GM12865 (cell line): ENCODE measurements at regions not wholly inside any gene's neighbourhood (a gene's known extent, or its start where the extent isn't known, plus 50 kb on each side); places are given as distances from the start of the nearest gene placed in this dataset.

Source experiments
- DNase-seq: peaks from one replicate; pipeline ENCODE4 v3.0.0; 2010; ENCODE audit warnings: low read depth
- H3K4me3 ChIP-seq: 2 replicates; pipeline ENCODE4 v1.5.1; 2011; ENCODE audit warnings: mild to moderate bottlenecking, low read depth, low read length, control low read depth
- TF ChIP-seq, protein P1 (sequence below): IDR thresholded peaks from 2 replicates; pipeline ENCODE4 v1.5.1; 2011; ENCODE audit warnings: low read length, control low read depth, low read depth, inconsistent platforms; ENCODE audit not compliant: insufficient read depth; ENCODE audit errors: missing control alignments

- no peak overlapping the region for H3K4me3 ChIP-seq
- DNase-seq = no peak
- TF ChIP-seq, protein P1, sequence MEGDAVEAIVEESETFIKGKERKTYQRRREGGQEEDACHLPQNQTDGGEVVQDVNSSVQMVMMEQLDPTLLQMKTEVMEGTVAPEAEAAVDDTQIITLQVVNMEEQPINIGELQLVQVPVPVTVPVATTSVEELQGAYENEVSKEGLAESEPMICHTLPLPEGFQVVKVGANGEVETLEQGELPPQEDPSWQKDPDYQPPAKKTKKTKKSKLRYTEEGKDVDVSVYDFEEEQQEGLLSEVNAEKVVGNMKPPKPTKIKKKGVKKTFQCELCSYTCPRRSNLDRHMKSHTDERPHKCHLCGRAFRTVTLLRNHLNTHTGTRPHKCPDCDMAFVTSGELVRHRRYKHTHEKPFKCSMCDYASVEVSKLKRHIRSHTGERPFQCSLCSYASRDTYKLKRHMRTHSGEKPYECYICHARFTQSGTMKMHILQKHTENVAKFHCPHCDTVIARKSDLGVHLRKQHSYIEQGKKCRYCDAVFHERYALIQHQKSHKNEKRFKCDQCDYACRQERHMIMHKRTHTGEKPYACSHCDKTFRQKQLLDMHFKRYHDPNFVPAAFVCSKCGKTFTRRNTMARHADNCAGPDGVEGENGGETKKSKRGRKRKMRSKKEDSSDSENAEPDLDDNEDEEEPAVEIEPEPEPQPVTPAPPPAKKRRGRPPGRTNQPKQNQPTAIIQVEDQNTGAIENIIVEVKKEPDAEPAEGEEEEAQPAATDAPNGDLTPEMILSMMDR = no peak
Measured at GRCh38 chr10:28841625-28842024, 164.3 kb downstream of the BAMBI start.

- no peak for DNase-seq
- TF ChIP-seq, protein P1 = no peak
- no peak overlapping the region for H3K4me3 ChIP-seq
Measured at GRCh38 chr10:28842321-28842720, 165.0 kb downstream of the BAMBI start.

GRCh38 chr10:28845009-28845682 lies 167.8 kb downstream of the BAMBI start:
- DNase-seq = no peak
- TF ChIP-seq, protein P1 = no peak
- no peak overlapping the region for H3K4me3 ChIP-seq

GRCh38 chr10:28849309-28849708 lies 172.0 kb downstream of the BAMBI start:
- TF ChIP-seq, protein P1 = no peak
- no peak overlapping the region for H3K4me3 ChIP-seq

GRCh38 chr10:28849821-28850220 lies 172.5 kb downstream of the BAMBI start:
- TF ChIP-seq, protein P1 = no peak
- H3K4me3 ChIP-seq = no peak overlapping the region
- DNase-seq = no peak

More at GRCh38 chr10:28849309-28849708, 172.0 kb downstream of the BAMBI start:
- no peak for DNase-seq

DNA sequence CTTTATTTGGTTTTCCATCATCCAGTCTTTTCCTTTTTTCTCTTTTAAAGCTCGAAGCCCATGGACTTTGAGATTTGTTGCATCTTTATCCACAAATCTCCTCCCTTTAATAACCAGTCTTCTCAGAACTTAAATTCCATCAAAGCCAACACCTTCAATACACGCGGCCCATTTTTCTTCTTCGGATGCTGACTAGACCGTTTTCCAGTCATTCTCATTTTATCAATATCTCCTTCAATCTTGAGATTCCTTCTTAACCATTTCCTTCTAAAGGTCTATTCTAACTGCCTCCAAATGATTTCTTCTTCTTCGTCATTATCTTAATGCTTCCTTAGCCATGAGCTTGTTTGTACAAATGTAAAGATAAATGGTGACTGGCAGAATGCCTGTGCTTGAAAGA lies 173.5 kb downstream of the BAMBI start:
- no peak for DNase-seq
- no peak overlapping the region for H3K4me3 ChIP-seq
- TF ChIP-seq, protein P1 = no peak

DNA sequence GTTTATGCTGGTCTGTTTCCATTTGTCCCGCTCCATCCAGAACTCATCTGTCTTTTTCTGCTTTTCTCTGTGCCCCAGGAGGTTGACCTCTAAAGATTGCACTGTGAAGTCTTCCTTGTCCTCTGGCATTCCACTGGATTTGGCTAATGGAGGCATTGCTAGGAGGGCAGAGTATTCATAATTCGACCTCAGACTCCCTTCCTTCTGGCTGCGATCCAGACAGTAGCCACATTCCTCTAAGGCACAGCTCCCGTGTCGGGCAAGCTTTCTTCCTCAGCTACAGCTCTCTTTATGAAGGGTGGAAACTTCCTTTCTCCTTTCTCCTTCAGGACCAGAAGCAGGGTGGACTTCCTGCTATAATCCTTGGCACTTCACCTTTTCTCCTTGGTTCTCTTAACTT lies 175.9 kb downstream of the BAMBI start:
- no peak overlapping the region for H3K4me3 ChIP-seq
- DNase-seq = no peak
- TF ChIP-seq, protein P1 = no peak
